HG02981 (cell line): ENCODE measurements at regions not wholly inside any gene's neighbourhood (a gene's known extent, or its start where the extent isn't known, plus 50 kb on each side); places are given as distances from the start of the nearest gene placed in this dataset.

Experiments
- ATAC-seq: cut with Tn5 transposase; IDR thresholded peaks from one replicate; pipeline ENCODE4 v1.9.1; 2021; ENCODE audit warnings: mild to moderate bottlenecking, moderate library complexity; ENCODE audit not compliant: unreplicated experiment

- no peak for ATAC-seq
Observed at GRCh38 chr1:193569983-193570269, 383.5 kb upstream of the B3GALT2 start.

GRCh38 chr1:193569096-193569982 is 382.9 kb upstream of the B3GALT2 start:
- ATAC-seq: peak; percentile 95

- ATAC-seq: no peak
Observed at GRCh38 chr1:193568512-193568911, 382.1 kb upstream of the B3GALT2 start.

- ATAC-seq: no peak
Observed at GRCh38 chr1:193567937-193568336, 381.5 kb upstream of the B3GALT2 start.

- no peak for ATAC-seq
Observed at GRCh38 chr1:193566735-193567134, 380.3 kb upstream of the B3GALT2 start.

- no peak for ATAC-seq
Observed at GRCh38 chr1:193565971-193566577, 379.7 kb upstream of the B3GALT2 start.

GRCh38 chr1:193562121-193562520 is 375.7 kb upstream of the B3GALT2 start:
- no peak for ATAC-seq

GRCh38 chr1:193558491-193559028 is 372.1 kb upstream of the B3GALT2 start:
- ATAC-seq: no peak

- no peak for ATAC-seq
Observed at GRCh38 chr1:193555662-193556441, 369.4 kb upstream of the B3GALT2 start.

- no peak for ATAC-seq
Observed at GRCh38 chr1:193553564-193553963, 367.2 kb upstream of the B3GALT2 start.

- ATAC-seq: no peak
Observed at GRCh38 chr1:193552274-193552673, 365.9 kb upstream of the B3GALT2 start.

GRCh38 chr1:193549081-193549480 is 362.7 kb upstream of the B3GALT2 start:
- ATAC-seq: no peak

- no peak for ATAC-seq
Observed at GRCh38 chr1:193545171-193545570, 358.8 kb upstream of the B3GALT2 start.

- ATAC-seq: no peak
Observed at GRCh38 chr1:193543259-193543658, 356.8 kb upstream of the B3GALT2 start.

- no peak for ATAC-seq
Observed at GRCh38 chr1:193542690-193543089, 356.3 kb upstream of the B3GALT2 start.

- peak; percentile 0 for ATAC-seq
Observed at GRCh38 chr1:193540511-193540910, 354.1 kb upstream of the B3GALT2 start.

GRCh38 chr1:193539731-193540459 is 353.5 kb upstream of the B3GALT2 start:
- ATAC-seq: peak; percentile 48

GRCh38 chr1:193538680-193539079 is 352.3 kb upstream of the B3GALT2 start:
- no peak for ATAC-seq

GRCh38 chr1:193538003-193538354 is 351.6 kb upstream of the B3GALT2 start:
- ATAC-seq: no peak

- ATAC-seq: peak; percentile 90
Observed at GRCh38 chr1:193537266-193538002, 351.0 kb upstream of the B3GALT2 start.
